Stimulated activated CD8-positive, alpha-beta memory T cell treated with anti-CD3 and anti-CD28 coated beads, Interleukin-4, amount 100 ng/mL, for 4 hours (primary cell): ENCODE measurements at regions not wholly inside any gene's neighbourhood (a gene's known extent, or its start where the extent isn't known, plus 50 kb on each side); places are given as distances from the start of the nearest gene placed in this dataset.
"Not testable (repeated sequence)": the region's sequence is repeated elsewhere in the genome, so short reads cannot be mapped to it uniquely, and the experiment has no call there.

Experiments
- DNase-seq, 2 donors: peaks; one replicate each; pipeline ENCODE4 v3.0.0-alpha.2; 2020; ENCODE audit warnings: low read depth in 2 of 2, low spot score in 1 of 2

DNA sequence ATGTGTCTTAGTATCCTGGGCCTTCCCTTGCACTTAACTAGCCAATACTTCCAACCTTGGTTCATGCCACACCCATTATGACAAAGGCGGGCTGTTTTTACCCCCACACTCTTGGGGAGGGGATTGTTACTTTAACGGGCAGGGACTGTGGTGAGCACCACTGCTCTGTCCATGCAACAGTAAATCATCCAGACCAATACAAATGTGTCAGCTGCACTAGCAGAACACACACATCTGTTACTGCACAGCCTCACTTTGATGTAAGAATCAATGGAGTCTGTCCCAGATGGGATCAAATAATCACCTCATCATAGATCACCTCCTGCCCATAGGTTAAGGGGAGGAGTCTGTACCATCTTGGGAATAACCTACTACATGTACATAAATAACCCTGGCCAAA, 58.1 kb downstream of the NPAP1 start:
- DNase-seq = no peak

DNA sequence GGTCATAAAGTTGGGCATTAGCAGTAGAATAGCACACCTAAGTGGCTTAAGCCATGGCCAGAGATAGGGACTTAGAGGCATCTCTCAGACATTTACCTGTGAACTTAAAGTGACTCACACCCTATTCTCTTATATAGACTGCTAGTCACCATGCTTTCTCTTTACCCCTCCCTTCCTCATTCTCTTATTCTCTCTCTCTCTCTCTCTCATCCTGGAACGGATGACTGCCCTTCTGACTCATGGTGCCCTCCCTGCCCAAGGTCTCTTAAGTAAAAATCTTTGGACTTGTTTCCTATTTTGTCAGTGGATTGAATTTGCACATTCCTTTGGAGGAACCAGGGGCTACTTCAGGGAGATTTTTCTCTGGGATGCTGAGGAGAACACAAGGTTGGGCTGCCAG, 58.8 kb downstream of the NPAP1 start:
- DNase-seq = no peak

DNA sequence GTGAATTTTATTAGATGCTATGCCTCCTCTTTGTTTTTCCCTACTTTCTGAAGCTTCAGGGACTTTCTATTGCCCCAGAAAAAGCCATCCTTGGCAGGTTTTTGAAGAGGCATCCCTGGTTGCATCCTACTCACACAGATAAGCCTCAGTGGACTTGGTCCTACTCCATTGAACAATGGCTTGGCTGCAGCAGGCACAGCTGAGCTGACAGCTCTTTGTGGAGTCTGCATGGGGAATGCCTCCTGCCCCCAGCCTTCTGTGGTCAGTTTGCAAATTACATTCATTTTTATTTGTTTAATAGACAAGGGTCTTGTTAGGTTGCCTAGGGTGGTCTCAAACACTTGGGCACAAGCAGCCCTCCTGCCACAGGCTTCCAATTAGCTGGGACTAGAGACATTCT, 69.7 kb downstream of the NPAP1 start:
- DNase-seq = no peak

DNA sequence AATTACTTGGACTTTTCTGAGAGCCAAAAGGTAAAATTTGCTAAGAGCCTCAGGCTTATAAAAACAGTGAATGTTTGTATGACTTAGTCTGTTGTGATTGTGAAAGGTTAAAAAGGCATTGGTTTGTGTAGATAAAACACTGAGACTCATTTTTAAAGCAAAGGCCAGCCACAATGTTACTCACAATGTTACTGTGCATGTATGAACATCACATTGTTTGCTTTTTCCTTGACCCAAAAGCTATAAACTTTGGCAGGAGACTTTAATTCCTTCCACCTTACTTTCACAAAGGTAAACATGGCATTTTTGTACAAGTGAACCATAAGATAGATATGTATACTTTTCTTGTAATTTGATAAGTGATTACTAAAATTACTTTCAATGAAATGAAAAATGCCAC, 70.5 kb downstream of the NPAP1 start:
- DNase-seq = no peak

DNA sequence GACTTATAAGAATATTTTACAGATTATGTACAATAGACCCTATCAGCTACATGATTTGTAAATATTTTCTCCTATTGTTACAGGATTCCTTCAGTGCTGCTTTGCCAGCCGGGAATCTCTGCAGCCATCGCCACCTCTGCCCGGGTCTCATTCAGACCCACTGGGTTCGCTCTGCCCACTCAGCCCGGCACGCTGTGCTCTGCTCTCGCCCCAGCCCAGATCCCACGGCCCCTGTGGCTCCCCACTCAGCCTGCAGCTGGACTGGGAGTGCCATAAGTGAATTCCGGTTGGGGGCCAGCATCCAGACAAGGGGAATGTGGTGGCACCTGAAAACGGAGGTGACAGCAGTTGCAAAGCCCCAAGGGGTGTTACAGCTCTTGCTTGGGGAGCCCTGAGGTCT, 71.8 kb downstream of the NPAP1 start:
- DNase-seq = no peak

DNA sequence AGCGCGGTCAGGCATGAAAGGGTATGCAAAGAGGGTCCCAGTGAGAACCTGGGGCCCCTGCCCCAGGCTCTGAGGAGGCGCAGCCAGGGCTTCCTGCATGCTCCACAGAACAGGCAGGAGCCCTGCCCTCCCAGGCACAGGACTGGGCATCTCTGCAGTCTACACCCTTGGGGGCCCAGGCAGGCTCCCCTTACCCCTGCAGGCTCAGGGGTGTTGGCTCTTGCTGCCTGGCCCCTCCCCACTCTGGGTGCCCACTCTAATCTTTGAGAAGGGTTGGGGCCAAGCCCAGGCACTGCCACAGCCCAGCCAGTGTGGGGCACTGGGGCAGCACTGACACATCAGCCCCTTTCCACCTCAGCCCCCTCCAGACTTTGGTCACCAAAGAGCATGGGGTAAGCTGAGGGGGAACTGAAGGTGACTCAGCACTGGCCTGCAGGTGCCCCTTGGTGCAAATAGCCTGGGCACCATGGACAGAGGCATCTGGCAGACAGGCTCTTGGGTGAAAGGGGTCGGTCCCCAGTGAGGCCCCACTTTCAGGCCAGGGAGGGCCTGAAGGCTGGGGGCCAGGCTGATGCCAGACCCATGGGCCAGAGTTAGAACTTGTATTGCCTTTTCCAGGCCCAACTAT, 73.4 kb downstream of the NPAP1 start:
- DNase-seq = no peak

DNA sequence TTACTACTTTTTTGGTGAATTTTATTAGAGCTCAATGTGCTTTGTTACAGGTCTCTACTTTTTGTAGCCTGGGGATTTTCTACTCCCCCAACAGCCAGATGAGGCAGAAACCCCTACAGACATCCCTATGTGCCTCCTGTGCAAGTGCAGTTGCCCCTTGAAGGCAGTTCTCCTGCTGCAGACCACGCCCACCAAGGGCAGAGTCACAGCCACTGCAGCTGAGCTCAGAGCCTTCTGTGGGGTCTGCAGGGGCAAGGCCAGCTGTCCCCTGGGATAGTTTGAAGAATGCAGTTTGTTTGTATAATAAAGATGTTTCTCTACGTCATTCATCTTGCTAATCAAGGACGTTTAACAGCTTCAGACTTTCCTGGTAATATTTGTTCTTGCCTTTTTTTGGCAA, 76.8 kb downstream of the NPAP1 start:
- no peak for DNase-seq

DNA sequence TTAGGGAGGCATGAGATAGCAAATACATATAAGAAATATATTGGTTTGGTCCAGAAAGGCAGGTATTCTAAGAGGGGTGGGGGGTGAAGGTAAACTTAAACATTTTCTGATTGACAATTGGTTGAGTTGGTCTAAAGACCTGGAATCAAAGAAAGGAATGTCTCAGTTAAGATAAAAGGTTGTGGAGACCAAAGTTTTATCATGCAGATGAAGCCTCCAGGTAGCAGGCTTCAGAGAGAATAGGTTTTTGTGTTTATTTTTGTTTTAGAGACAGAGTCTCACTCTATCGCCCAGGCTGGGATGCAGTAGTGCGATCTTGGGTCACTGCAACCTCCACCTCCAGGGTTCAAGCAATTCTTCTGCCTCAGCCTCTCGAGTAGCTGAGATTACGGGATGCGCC, 80.5 kb downstream of the NPAP1 start:
- no peak for DNase-seq

DNA sequence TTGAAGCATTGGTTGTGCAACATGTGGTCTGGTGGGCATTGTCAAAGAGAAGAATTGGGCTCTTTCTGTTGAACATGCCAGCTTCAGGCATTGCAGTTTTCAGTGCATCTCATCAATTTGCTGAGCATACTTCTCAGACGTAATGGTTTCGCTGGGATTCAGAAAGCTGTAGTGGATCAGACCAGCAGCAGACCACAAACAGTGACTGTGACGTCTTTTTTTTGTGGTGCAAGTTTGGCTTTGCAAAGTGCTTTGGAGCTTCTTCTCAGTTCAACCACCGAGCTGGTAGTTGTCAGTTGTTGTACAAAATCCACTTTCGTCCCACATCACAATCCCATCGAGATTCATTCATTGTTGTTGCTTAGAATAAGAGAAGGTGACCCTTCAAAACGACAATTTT, 84.5 kb downstream of the NPAP1 start:
- DNase-seq = no peak

DNA sequence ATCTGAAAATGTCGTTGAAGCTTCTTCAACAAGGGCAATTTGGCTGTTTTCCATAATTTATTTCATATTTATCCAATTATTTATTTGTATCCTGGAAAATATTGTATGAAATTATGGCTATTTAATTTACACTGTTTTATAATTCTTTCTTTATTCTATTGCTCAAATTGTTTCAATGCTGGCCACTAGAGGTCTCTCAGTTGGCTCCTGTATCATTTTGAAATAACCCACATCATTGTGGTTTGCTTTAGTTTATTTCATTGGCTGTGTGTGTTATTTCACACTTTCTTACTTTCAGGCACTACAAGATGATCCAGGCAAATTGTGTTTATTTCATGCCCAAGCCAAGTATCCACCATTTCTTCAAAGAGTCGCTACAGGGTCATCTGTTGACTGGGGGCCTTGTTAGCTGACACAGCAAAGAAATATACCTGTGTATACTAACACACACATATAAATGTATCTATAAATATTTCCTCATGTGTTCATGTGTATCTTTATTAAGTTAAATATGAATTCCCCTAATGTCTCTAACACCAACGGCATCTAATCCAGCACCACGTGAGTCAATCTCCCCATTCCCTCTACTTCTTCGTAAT, 86.2 kb downstream of the NPAP1 start:
- DNase-seq = no peak

DNA sequence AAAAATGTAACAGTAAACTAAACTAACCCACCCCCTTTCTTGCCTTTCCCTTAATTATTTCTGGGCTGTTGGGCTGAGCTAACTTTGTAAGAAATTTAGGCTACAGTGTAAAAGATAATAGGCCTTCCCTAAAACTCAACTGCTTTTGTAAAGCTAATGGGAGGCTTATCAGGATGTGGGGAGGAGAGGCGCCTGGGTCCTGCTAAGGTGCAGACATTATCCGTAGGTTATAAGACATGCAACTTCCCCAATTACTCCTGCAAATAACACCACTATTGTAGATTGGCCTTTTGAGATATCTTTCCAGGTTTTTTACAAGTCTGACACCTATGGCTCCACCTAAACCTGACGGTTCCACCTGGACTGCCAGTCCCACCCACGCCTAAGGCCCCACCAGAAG, 88.3 kb downstream of the NPAP1 start:
- no peak for DNase-seq

DNA sequence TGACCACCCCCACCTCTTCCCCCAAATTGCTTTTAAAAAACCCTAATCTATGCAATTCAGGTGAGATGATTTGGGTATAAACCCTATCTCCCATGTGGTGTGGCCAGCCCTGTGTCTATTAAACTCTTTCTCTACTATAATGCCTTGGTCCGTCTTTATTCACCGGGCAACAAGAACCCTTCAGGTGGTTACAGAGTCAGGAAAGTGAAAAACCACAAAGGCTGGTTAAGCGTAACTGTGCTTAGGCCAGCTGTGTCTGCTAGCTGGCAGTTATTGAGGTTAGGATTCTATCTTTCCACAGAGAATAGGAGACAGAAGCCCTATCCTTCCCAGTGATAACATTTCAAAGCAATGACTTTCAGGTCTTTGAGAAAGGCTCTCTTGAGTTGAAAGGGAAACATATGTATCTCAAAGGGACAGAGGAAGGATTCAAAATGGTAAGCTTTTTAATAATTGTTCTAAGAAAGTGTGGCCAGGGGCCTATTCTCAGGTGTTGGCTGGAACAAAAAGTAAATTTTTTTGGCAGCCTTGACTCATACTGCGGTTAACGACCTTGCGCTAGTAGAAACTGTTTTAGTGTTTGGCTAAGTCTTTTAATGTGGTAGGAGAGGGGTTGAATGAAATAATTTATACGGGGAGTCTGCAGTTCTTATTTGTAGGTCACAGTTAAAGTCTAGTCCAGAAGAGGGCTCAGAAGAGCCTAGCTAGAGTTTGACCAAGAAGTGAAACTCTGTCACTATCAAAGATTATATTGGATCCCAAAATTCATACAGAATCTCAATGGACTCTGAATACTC, 89.0 kb downstream of the NPAP1 start:
- no peak for DNase-seq

DNA sequence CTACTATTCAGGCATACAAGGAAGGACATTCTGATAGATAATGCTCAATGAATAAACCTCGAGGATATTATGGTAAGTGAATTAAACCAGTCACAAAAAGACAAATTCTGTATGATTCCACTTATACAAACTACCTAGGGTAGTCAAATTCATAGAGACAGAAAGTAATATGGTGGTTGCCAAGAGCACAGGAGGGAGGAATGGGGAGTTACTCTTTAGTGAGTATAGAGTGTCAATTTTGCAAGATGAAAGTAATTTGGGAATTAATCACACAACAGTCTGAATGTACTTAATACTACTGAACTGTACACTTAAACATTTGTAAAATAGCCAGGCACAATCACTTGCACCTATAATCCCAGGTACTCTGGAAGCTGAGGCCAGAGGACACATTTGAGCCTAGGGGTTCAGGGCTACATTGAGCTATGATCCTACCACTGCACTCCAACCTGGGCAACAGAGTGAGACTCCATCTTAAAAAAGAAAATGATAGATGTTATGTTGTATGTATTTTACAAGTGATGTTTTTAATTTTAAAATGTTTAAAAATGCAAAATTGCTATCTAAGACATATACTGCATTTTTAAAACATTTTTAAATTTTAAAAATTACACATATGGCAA, 91.0 kb downstream of the NPAP1 start:
- DNase-seq = no peak

DNA sequence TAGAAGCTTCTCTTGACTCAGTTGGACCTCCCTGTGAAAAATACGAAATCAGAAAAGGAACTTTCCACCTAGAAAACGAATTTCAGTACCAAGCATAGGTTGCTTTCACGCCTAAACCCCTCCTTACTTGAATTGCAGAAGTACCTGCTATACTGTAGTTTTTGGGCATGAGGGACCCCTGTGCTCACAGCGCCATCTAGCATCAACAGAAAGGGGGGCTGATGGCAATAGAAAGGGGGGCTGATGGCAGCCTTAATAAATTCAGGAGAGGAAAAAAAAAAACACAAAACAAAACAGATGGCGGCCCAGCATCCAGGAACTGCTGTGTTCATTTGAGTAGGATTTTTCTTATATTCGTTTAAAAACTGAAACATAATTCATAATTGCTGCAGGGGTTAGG, 96.7 kb downstream of the NPAP1 start:
- DNase-seq = no peak

DNA sequence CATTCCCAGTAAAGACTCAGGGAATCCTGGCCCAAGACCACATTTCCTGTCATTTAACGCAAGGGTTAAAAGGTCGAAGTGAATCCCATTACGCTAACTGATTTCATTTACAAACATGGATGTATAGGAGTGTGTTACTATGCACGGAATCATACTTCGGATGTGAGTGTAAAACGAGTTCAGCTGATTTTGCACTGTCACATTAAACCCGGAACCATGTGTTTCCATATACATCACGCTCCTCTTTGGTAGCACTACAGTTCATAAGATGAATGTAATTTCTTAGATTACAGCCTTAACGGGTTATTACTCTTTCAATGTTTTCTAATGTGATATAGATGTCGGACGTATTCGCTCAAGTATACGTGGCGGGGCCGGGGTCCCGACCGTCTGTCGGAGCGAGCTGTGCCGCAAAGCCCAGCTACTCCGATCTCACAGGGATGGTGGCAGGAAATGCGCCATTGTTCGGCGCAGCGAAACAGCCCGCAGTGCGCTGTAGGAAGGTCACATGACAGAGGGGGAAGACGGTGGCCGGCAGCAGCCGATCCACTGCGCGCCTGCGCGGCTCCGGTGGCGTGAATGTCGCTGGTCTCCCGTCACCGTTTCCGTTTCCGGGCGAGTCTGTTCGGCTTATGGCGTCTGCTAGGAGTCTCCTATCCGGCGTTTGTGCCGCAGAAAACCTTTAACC, 97.3 kb downstream of the NPAP1 start:
- DNase-seq = peak; percentile 19 to 24

DNA sequence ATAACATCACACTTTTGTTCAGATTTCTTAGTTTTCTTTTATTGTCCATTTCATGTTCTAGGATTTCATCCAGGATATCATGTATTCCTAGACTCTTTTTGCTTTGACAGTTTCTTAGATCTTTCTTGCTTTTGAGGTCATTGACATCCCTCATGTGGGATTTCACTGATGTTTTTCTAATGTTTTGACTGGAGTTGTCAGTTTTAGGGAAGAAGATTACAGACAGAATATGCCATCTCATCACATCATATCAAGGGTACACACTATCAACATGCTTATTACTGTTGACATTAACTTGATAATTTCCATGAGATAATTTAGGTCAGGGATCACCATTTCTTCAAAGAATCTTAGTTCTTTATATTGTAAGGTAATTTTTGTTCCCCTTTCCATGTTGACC, 101.7 kb downstream of the NPAP1 start:
- DNase-seq = no peak

DNA sequence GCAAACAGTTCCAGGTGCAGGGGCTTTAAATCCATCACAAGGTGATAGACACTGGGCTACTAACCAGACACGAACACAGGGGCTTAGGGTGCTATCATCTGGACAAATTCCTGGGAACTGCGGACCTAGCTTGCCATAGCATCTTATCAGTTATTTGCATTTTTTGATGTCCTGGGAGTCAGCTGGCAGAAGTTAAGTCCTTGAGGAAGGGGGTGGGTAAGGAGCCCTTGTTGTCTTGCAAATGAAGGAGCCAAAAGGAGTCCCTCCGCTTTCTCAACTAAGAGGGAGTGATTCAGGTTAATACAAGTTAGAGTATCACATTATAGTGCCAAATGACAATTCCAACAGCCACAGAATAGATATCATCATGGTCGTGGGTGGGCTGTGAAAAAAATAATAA, 108.9 kb downstream of the NPAP1 start:
- DNase-seq = no peak

DNA sequence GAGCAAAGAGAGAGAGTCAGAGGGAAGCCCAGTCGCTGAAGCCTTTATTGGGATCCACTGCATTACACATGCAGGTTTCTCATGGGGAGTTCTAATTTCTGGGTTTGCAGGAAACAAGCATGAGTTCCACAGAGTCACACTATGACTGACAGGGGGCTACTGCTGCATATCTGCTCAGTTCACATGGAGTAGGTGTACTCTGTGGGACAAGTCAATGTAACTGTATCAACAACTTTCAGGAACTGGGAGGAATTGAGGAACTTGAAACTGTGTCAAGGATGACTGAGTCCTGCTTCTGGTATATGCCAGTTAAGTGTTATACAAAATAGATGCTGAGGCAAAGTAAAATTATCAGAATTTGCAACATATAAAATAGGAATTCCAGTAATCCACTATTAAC, 110.8 kb downstream of the NPAP1 start:
- DNase-seq = no peak

DNA sequence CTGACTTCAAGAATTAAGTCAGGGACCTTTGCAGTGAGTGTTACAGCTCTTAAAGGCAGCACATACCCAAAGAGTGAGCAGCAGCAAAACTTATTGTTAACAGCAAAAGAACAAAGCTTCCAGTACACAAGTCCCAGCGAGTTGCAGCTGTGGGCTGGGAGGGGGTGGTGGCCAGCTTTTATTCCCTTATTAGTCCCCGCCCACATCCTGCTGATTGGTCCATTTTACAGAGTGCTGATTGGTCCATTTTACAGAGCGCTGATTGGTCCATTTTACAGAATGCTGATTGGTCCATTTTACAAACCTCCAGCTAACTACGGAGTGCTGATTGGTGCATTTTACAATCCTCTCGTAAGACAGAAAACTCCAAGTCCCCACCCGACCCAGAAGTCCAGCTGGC, 127.0 kb downstream of the NPAP1 start:
- not testable (repeated sequence) for DNase-seq

DNA sequence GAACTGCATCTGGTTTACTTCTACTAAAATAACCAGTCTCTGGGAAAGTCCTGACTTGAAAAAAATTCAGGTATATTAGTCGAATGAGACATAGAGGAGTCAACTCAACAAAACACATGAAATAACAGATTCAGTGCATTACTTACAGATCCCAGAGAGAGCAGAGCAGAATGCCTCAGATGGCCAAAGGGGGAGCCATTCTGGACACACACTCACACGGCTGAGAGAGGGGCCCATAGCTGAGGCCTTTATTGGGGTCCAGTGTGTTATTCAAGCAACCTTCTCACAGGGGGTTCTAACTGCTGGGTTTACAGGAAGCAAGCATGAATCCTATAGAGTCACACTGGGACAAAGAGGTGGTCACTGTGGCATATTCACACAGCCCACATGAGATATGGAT, 135.1 kb upstream of the SNRPN start:
- no peak for DNase-seq

DNA sequence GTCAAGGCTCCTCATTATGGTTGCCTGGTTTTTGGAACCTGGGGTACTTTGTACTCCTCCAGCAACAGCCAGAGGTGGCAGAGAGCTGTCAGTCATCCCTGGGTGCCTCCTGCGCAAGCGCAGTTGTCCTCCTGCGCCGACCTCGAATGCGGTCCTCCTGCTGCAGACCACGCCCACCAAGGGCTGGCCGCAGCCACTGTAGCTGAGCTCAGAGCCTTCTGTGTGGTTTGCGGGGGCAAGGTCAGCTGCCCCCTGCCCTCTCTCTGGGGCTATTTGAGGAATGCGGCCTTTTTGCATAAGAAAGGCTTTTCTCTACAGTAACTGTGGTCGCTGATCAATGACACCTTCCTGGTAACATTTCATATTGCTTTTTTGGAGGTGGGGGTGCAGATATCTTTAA, 131.3 kb upstream of the SNRPN start:
- DNase-seq = no peak

DNA sequence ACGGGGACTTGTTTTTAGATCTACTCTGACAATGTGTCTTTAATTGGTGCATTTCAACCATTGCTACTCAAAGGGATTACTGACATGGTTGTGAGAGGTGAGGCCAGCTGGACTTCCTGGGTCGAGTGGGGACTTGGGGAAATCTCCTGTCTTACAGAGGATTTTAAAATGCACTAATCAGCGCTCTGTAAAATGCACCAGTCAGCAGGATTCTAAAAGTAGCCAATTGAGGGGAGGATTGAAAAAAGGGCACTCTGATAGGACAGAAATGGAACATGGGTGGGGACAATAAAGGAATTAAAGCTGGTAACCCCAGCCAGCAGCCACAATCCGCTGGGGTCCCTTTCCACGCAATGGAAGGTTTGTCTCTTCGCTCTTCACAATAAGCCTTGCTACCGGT, 122.5 kb upstream of the SNRPN start:
- DNase-seq = no peak
